WTC11 (cell line): ENCODE measurements at regions not wholly inside any gene's neighbourhood (a gene's known extent, or its start where the extent isn't known, plus 50 kb on each side); places are given as distances from the start of the nearest gene placed in this dataset.

Experiments used
- ATAC-seq: fragments of 200-7000 bp; cut with Tn5 transposase; 2 replicates; pipeline ENCODE4 v1.10.0; 2021; ENCODE audit warnings: mild to moderate bottlenecking, moderate library complexity
- CTCF ChIA-PET: fragments of 300-600 bp; sonication (Branson Sonifier 250); formaldehyde crosslinking; loops from one replicate; lab custom pipeline; 2021; ENCODE audit warnings: antibody characterized with exemption; lab: Charles Lee
- POLR2A ChIA-PET: fragments of 350-600 bp; sonication (Branson Sonifier 250); formaldehyde crosslinking; loops from one replicate; lab custom pipeline; 2021; ENCODE audit warnings: antibody characterized with exemption; lab: Charles Lee
- DNase-seq: peaks from one replicate; pipeline ENCODE4 v3.0.0; 2021; ENCODE audit warnings: low spot score
- H3K27ac Mint-ChIP-seq: 2 replicates; pipeline ENCODE4 v1.8.0; 2021; ENCODE audit warnings: mixed read lengths
- H3K27me3 Mint-ChIP-seq: 2 replicates; pipeline ENCODE4 v1.8.0; 2021; ENCODE audit warnings: low read depth, mild to moderate bottlenecking, moderate library complexity, mixed read lengths
- H3K36me3 Mint-ChIP-seq: 2 replicates; pipeline ENCODE4 v1.8.0; 2021; ENCODE audit warnings: mixed read lengths
- H3K4me1 Mint-ChIP-seq: 2 replicates; pipeline ENCODE4 v1.8.0; 2022; ENCODE audit warnings: mixed read lengths
- H3K4me3 Mint-ChIP-seq: 2 replicates; pipeline ENCODE4 v1.8.0; 2021; ENCODE audit warnings: mild to moderate bottlenecking, moderate library complexity, mixed read lengths
- H3K9me3 Mint-ChIP-seq: 2 replicates; pipeline ENCODE4 v1.8.0; 2021; ENCODE audit warnings: mixed read lengths
- AFF4 ChIP-seq: sonication (generic); formaldehyde crosslinking; IDR thresholded peaks from 2 replicates; pipeline ENCODE4 v1.8.1; 2023; ENCODE audit warnings: mild to moderate bottlenecking, missing genetic modification reagents, borderline replicate concordance
- ARID4B ChIP-seq: sonication (generic); formaldehyde crosslinking; IDR thresholded peaks from 2 replicates; pipeline ENCODE4 v1.8.0; 2023; ENCODE audit warnings: missing genetic modification reagents, mild to moderate bottlenecking, borderline replicate concordance
- ETV6 ChIP-seq: sonication (generic); formaldehyde crosslinking; IDR thresholded peaks from 2 replicates; pipeline ENCODE4 v1.8.1; 2022; ENCODE audit warnings: mild to moderate bottlenecking, missing genetic modification reagents
- GRHL2 ChIP-seq: fragments of 250-450 bp; sonication (Bioruptor Pico); IDR thresholded peaks from 2 replicates; pipeline ENCODE4 v1.8.0; 2022; ENCODE audit warnings: mild to moderate bottlenecking, moderate library complexity; ENCODE audit not compliant: insufficient replicate concordance, severe bottlenecking
- NR2C2 ChIP-seq: sonication (generic); formaldehyde crosslinking; IDR thresholded peaks from 2 replicates; pipeline ENCODE4 v1.8.0; 2022; ENCODE audit warnings: mild to moderate bottlenecking, missing genetic modification reagents
- PRRX2 ChIP-seq: fragments of 250-450 bp; sonication (Bioruptor Pico); IDR thresholded peaks from 2 replicates; pipeline ENCODE4 v1.8.0; 2021; ENCODE audit warnings: mild to moderate bottlenecking
- RORB ChIP-seq: fragments of 250-450 bp; sonication (Bioruptor Pico); IDR thresholded peaks from 2 replicates; pipeline ENCODE4 v1.9.0; 2021; ENCODE audit warnings: mild to moderate bottlenecking
- TEAD4 ChIP-seq: sonication (generic); formaldehyde crosslinking; IDR thresholded peaks from 2 replicates; pipeline ENCODE4 v1.8.0; 2022; ENCODE audit warnings: mild to moderate bottlenecking, missing genetic modification reagents
- TF ChIP-seq, protein P1 (sequence below): fragments of 250-450 bp; sonication (Bioruptor Pico); IDR thresholded peaks from 2 replicates; pipeline ENCODE4 v1.9.0; 2021; ENCODE audit warnings: mild to moderate bottlenecking
- TF ChIP-seq, protein P2 (sequence below): fragments of 250-450 bp; sonication (Bioruptor Pico); IDR thresholded peaks from 2 replicates; pipeline ENCODE4 v1.9.0; 2021; ENCODE audit warnings: mild to moderate bottlenecking
- TF ChIP-seq, protein P3 (sequence below): sonication (generic); formaldehyde crosslinking; IDR thresholded peaks from 2 replicates; pipeline ENCODE4 v1.8.1; 2023; ENCODE audit warnings: mild to moderate bottlenecking, missing genetic modification reagents

DNA sequence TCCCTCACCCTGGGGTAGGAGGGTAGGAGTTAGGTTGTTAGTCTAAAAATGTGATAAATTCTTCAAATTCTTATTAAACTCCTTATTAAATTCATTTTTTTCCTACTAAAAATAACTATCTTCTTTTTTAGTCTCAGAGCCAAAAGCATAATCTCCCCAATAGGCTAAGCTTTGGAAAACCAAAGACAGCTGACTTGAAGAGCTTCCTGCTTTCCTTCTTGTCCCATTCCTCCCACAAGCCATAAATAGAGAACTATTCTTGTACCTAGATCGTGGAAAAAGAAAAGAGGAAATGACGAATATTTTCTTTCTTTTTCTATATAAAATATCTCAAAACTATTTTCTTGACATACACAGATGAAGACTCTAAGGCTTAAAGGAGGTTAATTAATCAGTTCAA, 486.9 kb downstream of the CDH8 start:
- H3K4me1 Mint-ChIP-seq, result peaks cover 12% of the 10 kb centered on the region
- DNase-seq (no peak), ATAC-seq (no peak)
- H3K27ac Mint-ChIP-seq, result no peak overlapping the region
- ChIA-PET POLR2A (interaction anchor here (0.6 kb wide), 1 partner anchor 10 kb away, joined by 3 read pairs; no protein-coding TSS in a partner anchor), CTCF (no interaction called here)
- H3K27me3 Mint-ChIP-seq, result no peaks in the 10 kb centered on the region
- H3K4me3 Mint-ChIP-seq, result no peak overlapping the region
- H3K9me3 Mint-ChIP-seq, result no peaks in the 10 kb centered on the region
- H3K36me3 Mint-ChIP-seq, result no peaks in the 10 kb centered on the region
- no peak for TF ChIP-seq AFF4 (CRISPR knock-in tag)
- TF ChIP-seq, protein P1, sequence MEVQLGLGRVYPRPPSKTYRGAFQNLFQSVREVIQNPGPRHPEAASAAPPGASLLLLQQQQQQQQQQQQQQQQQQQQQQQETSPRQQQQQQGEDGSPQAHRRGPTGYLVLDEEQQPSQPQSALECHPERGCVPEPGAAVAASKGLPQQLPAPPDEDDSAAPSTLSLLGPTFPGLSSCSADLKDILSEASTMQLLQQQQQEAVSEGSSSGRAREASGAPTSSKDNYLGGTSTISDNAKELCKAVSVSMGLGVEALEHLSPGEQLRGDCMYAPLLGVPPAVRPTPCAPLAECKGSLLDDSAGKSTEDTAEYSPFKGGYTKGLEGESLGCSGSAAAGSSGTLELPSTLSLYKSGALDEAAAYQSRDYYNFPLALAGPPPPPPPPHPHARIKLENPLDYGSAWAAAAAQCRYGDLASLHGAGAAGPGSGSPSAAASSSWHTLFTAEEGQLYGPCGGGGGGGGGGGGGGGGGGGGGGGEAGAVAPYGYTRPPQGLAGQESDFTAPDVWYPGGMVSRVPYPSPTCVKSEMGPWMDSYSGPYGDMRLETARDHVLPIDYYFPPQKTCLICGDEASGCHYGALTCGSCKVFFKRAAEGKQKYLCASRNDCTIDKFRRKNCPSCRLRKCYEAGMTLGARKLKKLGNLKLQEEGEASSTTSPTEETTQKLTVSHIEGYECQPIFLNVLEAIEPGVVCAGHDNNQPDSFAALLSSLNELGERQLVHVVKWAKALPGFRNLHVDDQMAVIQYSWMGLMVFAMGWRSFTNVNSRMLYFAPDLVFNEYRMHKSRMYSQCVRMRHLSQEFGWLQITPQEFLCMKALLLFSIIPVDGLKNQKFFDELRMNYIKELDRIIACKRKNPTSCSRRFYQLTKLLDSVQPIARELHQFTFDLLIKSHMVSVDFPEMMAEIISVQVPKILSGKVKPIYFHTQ (CRISPR knock-in tag), result no peak
- TF ChIP-seq, protein P2, sequence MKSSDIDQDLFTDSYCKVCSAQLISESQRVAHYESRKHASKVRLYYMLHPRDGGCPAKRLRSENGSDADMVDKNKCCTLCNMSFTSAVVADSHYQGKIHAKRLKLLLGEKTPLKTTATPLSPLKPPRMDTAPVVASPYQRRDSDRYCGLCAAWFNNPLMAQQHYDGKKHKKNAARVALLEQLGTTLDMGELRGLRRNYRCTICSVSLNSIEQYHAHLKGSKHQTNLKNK, result no peak
- no peak for TF ChIP-seq NR2C2
- TF ChIP-seq, protein P3, sequence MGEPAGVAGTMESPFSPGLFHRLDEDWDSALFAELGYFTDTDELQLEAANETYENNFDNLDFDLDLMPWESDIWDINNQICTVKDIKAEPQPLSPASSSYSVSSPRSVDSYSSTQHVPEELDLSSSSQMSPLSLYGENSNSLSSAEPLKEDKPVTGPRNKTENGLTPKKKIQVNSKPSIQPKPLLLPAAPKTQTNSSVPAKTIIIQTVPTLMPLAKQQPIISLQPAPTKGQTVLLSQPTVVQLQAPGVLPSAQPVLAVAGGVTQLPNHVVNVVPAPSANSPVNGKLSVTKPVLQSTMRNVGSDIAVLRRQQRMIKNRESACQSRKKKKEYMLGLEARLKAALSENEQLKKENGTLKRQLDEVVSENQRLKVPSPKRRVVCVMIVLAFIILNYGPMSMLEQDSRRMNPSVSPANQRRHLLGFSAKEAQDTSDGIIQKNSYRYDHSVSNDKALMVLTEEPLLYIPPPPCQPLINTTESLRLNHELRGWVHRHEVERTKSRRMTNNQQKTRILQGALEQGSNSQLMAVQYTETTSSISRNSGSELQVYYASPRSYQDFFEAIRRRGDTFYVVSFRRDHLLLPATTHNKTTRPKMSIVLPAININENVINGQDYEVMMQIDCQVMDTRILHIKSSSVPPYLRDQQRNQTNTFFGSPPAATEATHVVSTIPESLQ (CRISPR knock-in tag), result no peak
- TF ChIP-seq GRHL2 (CRISPR knock-in tag), result no peak

- no peak overlapping the region for H3K4me3 Mint-ChIP-seq
- peaks cover 15% of the 10 kb centered on the region for H3K4me1 Mint-ChIP-seq
- DNase-seq (no peak), ATAC-seq (no peak)
- no peak for TF ChIP-seq TEAD4 (CRISPR knock-in tag)
- no peaks in the 10 kb centered on the region for H3K9me3 Mint-ChIP-seq
- no peaks in the 10 kb centered on the region for H3K27me3 Mint-ChIP-seq
- POLR2A ChIA-PET, result no interaction called here
- H3K36me3 Mint-ChIP-seq, result no peaks in the 10 kb centered on the region
- no peak overlapping the region for H3K27ac Mint-ChIP-seq
- CTCF ChIA-PET, result interaction anchor here (1.0 kb wide), 1 partner anchor 530 kb away, joined by 4 read pairs; no protein-coding TSS in a partner anchor
Measured at GRCh38 chr16:61547626-61548025, 488.6 kb downstream of the CDH8 start.

- Mint-ChIP-seq H3K36me3 (no peaks in the 10 kb centered on the region), H3K9me3 (no peaks in the 10 kb centered on the region), H3K4me1 (peaks cover 15% of the 10 kb centered on the region), H3K27me3 (no peaks in the 10 kb centered on the region), H3K27ac (no peak overlapping the region), H3K4me3 (no peak overlapping the region)
- ChIA-PET CTCF (no interaction called here), POLR2A (no interaction called here)
- DNase-seq (no peak), ATAC-seq (peak; percentile 94)
- TF ChIP-seq RORB (CRISPR knock-in tag), result no peak
- no peak for TF ChIP-seq TEAD4 (CRISPR knock-in tag)
- no peak for TF ChIP-seq PRRX2
- peak; percentile 97 for TF ChIP-seq ETV6
- no peak for TF ChIP-seq ARID4B (CRISPR knock-in tag)
Measured at GRCh38 chr16:61544165-61544564, 492.1 kb downstream of the CDH8 start.
